HG03460 (cell line): ENCODE measurements at regions not wholly inside any gene's neighbourhood (a gene's known extent, or its start where the extent isn't known, plus 50 kb on each side); places are given as distances from the start of the nearest gene placed in this dataset.

Experiments
- ATAC-seq: cut with Tn5 transposase; IDR thresholded peaks from one replicate; pipeline ENCODE4 v1.9.1; 2021; ENCODE audit not compliant: unreplicated experiment

DNA sequence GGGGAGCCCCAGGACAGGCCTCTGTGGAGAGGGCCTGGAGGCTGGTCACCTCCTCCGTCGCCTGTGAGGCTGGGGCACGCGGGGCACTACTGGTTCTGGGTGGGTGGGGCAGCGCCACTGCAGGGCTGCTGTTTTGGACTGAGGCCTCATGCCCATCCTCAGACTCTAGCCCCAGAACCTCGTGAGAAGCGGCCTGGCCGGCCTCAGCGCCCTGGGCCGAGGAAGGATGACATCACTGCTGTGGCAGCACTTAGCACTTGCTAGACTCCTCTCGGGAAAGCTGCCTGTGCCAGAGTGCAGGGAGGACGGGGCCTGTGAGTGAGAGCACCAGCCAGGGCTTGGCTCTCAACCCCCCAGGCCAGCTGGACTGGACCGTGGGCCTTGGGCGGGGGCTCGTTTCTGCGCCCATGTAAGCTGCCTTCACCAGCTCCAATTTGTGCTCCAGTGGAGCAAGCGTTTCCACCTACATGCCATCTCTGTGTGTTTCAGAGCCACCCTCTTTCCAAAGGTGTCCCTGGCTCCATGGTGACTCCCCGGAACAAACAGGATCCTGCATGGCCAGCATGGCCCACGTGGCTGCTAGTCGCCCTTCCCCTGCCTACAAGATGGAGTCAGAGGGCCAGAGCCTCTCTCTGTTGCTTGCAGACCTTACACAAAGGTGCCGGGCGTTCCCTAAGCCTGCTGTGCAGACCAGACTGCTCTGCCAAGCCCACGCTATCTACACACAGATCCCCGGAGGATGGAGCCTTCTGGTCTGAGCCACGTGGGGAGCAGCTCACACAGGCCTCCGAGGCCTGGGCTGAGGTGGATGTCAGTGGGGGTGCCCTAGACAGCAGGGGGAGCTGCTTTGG lies 102.9 kb downstream of the CTTN start:
- no peak for ATAC-seq

DNA sequence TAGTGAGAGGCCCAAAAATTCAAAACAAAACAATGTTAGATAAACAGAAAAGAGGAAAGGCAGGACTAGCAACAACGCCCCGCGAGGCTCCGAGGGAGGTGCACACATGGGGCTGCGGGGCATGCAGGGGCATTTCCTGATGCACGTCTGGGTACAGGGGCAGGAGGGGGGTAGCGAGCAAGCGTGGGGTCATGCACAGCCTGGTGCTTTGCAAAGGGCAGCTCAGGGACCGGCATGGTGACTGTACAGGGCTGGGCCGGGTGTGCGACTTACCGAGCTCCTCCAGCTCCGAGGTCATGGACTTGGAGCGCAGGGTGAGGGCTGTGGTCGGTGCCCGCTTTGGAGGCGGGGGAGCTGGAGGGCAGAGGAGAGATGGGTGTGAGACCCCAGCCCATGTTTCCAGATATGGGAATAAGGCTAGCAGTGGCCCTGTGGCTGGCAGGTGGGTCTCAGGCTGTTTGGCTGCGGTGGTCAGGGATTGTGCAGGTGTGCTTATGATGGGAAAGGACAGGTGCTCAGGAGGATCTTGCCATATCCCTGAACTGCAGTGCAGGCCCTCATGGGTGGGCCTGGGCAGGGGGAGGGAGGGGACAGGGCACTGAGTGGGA lies 103.7 kb downstream of the CTTN start:
- no peak for ATAC-seq

DNA sequence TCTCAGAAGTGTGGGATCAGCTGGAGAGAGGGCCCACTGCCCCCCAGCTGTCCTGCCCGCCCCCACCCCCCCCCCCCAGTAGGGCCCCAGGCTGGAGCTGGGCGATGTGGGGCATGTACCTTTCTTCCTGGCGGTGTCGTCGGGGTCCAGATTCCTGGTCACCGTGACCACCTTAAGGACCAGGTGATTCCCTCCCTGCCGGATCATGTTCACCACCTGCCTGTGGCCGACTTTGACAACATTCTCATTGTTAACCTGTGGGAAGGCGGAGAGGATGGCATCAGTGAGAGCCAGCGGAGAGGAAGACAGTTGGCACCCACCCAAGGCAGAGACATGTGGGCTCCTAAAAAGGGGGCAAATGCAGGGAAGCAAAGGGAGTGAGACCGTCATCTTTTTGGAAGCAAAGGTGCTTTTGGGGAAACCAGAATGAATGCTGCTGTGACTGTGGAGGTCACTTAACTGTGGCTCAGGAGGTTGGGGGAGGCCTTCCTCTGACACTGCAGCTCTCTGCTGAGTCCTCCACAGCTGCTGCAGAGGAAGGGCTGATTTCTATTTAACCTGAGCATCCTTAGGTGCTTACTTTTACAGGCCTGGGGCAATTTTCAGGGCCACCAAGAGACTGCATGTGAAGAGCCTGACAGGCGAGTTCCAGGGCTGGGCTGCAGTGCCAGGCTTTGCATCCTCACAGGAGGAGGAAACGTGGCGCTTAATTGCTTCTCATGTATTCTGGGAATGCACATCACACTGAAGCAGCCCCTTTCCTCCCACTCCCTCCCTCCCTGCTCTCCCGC lies 104.5 kb downstream of the CTTN start:
- ATAC-seq = no peak

DNA sequence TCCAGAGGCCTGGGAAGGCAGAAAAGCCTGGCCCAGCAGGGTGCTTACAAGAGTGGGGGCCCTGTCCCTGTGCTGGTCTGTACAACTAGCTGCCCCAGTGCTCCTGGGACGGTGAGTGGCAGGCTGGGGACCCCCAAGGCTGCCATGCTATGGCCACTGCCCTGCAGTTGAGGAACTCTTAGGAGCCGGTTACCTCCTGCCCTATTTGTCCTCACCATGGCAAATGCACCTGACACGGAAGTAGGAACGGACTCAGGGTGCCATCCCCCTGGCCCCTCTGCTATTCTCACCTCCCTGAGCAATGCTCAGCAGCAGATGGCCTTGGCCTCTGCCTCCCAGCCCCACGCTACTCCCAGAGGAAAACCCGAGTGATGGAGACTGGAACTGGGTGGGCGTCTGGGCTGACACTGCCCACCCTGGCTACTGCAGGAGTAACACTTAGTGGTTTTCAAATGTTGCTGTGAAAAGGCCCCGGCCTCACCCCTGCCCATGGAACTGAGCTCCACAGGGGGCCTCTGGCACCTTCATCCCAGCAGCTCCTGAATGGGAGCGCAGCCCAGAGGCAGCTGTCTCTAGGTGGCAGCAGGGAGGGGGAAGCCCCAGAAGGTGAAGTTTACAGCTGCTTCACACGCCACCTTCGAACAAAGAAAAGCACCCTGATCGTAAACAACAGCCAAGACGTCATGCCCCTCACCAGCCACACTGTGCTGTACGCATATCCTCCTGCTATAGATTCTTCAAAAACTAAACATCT lies 105.3 kb downstream of the CTTN start:
- no peak for ATAC-seq

DNA sequence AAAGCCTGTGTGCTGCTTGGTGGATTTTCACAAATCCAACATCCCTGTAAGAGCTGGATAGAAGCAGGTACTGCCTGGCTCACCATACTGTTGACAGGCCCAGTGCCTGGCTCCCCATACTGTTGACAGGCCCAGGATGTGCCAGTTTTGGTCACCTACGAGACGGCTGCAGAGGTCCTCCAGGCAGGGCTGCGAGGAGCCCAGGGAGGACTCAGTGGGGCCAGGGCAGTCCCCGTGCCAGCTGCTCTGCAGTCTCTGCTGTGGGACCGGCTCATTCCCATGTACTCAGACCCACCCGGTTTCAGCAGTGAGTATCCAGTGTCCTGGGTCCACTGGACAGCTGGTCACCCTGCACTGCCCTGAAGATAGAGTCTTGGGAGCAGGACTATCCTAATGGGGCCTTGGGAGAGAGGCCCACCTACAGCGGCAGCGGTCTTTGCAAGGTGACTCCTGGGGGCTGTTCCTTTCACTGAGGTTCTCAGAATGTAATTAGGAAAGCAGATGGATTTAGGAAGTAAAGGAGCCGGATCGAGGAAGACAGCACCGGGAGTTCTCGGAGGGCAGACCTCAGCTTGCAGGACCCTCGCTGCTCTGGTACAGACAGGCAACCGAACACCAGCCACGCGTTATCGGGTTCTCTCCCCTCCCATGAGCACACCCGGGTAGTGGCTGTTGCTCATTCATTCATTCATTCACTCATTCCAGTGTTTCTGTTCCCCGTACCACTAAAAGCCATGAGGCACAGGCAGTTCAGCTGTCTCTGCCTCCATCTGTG lies 106.1 kb downstream of the CTTN start:
- ATAC-seq = no peak

DNA sequence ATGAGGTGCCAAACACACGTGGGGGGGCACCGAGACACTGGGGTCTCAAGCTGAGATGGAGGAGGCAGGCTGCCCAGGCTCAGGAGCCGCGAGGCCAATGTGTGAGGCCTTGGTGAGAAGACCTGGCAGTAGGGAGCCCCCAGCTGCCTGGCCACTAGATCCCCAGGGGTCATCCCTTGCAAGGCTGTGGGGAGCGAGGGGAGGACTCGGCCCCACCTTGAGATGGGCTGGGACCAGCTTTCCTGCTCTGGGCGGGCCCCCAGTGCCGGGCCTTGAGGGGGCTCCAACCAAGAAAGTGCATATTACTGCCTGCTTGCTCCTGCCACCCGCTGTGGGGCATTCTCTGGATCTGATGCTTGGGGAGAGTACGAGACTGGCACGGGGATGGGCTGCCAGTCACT lies 107.0 kb downstream of the CTTN start:
- ATAC-seq = no peak

DNA sequence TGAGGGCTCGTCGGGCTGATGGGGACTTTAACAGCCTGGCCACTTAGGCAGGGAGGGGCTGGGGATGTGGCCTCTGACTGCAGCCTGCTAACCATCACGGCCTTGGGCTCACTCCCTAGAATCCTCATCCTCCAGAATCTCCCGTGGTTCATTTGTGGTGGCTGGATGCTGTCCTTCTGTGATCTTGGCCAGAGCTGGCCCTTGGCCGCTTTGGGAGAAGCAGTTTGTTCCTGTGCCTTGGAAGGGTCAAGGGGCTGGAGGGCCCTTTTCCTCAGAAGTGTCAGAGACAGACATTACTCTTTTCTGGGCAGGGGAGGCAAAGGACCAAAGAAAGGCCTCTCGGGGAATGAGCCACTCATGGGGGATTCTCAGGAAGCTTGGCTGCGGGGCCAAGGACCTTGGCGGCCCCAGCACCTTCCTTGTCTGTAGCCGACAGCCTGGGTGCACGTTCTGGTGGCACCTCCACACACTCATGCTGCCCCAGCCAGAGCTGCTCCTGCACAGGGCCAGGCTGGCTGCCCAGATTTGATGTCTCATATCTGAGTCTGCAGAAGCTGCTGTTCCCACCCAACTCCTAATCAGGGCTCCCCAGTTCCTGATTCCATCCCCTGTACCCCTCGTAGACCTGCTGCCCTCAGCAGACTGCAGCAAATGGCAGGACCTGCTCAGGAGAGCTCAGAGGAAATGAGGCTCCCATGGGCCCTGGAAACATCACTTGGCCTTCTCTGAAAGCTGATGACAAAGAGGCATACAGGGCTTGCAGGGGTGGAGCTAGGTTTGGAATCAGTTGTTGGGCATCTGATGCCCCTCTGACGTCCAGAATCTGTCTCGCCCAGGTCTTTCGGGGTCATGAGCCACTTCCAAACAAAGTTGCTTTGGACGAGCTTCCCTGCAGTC lies 107.7 kb downstream of the CTTN start:
- ATAC-seq = no peak

DNA sequence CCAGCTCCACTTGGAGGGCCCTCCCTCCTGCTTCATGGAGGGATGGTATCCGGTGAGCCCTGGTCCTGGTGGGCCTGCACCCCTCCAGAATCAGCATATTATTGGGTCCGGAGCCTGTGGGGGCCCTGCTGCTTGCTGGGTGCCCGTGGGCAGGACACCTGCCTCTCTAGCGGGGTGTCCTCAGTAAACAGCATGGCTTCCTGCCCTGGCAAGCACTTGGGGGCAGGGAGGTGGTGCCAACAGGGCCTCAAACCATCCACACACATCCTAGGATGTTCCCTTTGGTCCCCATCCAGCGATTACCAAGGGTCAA lies 108.3 kb downstream of the CTTN start:
- no peak for ATAC-seq

DNA sequence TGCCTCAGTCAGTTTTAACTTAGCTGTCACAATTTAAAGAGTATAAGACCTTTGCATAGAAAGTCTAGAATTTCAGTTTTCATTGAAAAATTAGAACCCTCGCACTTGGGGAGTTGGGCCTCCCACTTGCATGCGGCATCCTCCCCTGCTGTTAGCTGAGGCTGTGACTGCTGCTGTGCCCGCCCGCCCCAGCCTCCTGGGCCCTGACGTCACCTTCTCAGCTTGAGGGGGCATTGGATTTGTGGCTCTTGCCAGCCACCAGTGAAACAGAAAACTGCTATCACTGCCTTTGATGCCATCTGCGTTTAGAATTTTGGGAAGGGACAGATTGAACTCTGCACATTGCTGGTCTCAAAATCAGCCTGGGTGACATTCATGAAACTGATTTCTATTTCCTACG lies 108.7 kb downstream of the CTTN start:
- ATAC-seq = no peak

DNA sequence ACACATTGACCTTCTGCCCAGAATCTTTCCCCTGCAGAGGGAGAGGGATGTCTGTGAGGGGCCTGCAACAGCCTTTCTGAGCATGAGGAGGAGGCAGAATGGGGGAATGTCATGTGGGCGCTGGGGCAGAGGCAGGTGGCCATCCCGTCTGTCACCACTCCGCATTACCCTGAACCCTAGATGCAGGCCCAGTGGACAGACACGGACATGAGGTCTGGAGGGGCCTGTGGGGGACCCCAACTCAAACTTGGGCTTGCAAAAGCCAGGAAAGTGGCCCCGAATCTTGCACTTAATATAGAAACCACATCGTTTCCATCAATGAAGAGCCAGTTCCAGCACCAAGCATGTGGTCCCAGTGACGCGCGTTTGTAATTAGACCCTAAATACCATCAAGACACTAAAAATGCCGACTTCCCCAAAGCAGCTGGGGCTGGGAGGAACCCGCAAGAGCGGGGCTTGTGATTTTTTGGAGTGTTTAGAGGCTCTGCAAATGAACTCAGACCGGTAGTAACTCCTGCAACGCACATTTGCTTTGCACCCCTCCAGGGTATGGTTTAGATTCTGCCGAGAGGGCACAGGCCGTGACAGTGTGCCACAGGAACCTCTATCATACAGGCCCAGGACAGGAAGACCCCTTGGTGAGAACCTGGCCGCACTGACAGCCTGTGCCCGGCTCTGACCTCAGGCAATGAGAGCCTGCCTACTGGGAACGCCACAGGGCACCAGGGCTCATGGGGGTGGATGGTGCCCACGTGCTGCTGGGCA lies 109.3 kb downstream of the CTTN start:
- no peak for ATAC-seq

DNA sequence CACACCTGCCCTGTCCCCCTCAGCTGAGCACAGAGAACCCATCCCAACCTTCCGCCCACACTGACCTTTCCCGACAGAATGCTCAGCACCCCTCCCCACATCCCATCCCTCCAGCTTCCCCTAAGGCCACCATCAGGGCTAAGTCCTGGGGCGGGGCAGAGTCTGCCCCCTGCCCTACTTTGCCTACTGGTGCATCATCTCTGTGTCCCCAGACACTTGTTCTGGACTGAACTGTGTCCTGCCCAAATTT lies 109.8 kb downstream of the CTTN start:
- no peak for ATAC-seq

DNA sequence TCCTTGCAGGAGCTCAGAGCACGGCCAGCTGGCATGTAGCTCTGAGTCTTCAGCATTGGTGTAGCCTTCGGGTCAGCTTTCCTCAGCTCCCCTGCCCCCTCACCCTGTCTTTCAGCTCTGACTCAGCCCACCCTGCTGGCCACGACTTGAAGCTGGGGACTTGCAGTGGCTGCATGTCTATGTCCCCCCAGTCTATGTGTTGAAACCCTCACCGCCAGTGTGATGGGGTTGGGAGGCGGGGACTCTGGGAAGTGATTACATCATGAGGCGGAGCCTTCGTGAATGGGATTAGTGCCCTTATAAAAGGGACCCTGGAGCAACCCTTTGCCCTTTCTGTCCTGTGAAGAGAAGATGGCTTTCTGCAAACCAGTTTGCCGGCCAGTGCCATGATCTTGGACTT lies 111.1 kb downstream of the CTTN start:
- ATAC-seq = no peak

DNA sequence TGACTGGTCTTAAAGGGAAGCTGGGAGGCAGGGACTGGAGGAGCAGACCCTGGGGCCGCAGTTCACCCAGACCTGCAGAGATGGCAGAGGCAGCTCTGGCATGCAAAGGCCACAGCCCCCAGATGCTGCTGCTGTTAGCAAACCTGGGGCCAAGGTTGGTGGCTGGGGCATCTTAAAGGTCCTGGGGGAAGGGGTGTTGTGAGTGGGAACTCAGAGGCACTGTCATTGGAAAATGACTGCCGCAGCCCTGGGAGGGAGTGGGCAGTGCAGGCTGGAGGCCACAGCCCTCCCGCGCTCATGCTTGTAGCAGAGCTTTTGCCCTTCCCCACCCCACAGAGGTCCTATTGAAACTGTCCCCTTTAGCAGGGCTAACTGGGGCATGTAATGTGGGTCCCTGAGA lies 111.8 kb downstream of the CTTN start:
- ATAC-seq = no peak

DNA sequence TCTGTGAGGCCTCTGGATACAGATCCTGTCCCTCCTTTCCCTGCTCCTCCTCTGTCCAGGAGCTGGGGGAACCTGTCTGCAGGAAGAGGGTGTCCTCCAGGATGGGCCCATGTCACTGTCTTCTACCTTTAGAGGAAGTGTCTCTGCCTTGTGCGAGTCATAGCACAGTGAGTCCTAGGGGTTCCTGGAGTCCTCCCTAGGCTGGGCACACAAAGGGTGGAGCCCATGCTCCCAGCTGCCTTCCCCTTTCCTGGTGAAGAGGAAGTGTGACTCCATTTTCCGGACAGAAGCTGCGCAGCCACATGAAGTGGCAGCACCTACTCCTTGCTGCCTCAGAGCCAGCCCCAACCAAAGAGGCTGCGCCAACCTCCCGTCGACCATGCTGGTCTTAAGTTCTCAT lies 112.2 kb downstream of the CTTN start:
- ATAC-seq = no peak

DNA sequence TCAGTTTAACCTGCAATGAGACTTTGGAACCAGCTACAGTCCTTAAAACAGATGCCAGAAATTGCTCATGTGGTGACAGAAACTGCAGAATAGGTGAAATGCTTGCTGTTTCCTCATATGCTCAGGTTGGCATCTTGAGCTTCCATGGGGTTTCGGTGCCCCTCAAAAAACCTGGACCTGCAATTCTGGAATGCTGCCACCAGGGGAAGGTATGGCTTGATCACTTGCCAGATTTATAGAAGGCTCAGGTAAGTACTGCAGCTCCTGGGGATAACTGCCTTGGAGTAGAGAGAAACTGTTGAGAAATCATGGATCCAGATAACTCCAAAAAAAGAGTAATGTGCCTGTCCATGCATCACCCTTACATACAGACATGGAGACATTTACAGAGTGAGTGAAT lies 113.0 kb downstream of the CTTN start:
- ATAC-seq = no peak

DNA sequence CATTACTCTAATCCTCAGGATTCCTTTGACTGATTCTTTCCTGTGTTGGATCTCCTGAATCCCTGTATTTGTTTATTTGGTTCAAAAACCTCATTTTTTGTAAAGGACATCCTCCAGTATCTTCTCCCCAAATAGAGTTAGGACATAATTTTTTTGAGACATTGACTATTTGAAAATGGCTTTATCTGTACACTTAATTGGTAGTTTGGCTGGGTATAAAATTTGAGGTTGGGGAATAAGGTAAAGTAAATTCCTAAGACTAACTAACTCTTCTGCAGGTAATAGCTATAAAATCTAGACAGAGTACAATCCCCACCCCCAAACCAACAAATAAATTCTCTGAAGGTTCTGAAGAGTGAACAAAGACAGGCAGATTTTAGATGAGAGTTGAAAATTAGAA lies 114.4 kb downstream of the CTTN start:
- ATAC-seq = no peak

DNA sequence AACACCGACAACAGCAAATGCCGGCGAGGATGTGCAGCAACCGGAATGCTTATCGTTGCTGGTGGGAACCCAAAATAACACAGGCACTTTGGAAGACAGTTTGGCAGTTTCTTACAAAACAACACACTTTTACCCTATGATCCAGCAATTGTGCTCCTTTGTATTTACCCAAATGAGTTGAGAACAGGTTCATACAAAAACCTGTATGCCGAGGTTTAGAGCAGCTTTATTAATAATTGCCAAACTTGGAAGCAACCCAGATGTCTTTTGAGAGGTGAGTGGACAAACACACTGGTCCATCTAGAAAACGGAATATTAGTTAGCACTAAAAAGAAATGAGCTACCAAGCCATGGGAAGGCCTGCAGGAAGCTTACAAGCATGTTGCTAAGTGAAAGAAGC lies 118.9 kb downstream of the CTTN start:
- no peak for ATAC-seq

DNA sequence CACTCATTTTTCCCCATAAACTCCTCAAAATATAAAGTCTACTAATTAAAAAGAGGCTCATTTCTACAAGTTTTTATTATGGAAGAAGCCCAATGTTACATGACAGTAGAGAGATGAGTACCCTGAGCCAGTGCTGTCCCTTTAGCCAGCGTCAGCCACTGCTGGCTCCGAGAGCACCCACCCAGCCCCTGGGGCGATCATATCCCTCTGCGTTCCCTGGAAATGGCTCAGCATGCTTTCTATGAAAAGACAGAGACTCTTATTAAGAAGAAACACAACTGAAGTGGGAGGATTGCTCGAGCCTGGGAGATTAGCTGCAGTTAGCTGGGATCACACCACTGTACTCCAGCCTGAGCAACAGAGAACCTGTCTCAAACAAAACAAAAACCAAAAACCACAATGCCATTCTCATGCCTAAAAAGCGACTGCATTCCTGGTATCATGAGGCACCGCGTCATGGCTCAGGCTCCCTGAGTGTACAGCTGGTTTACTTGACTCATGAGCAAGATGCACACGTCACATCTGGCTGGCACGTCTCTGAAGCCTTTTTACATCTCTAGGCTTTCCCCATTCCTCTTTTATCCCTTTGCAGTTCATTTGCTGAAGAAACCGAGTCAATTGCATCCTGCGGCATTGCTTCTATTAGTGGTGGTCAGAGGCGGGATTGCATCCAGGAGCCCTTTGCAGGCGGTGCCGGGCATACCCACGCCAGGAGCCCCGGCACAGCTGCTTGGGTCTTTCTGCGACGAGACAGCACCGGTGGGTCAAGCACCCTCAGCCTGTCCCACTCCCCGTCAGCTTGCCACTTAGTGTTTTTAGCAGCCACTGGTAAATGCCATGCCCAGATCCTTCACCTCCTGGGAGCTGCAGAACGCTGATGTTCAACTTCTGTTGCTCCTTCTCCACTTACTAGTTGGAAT lies 119.9 kb downstream of the CTTN start:
- no peak for ATAC-seq
